GM12878 (cell line): ENCODE measurements at regions not wholly inside any gene's neighbourhood (a gene's known extent, or its start where the extent isn't known, plus 50 kb on each side); places are given as distances from the start of the nearest gene placed in this dataset.

Experiments
- ASH2L ChIP-seq: fragments of 300-600, 200-600 bp; sonication (generic); IDR thresholded peaks from 2 replicates; pipeline ENCODE4 v1.6.1; 2017; ENCODE audit warnings: low read depth, mild to moderate bottlenecking, borderline replicate concordance
- CBX5 ChIP-seq: sonication (generic); IDR thresholded peaks from 2 replicates; pipeline ENCODE4 v1.6.1; 2016; ENCODE audit warnings: low read depth, moderate library complexity, mild to moderate bottlenecking, inconsistent platforms
- CEBPB ChIP-seq, 2 experiments: fragments of 150-350 bp in 1 of 2; IDR thresholded peaks; 2 replicates each; pipeline ENCODE4 v1.6.1; 2012 to 2014; ENCODE audit warnings: low read depth in 2 of 2, low read length in 2 of 2, borderline replicate concordance in 1 of 2, inconsistent platforms in 1 of 2
- CHD4 ChIP-seq: fragments of 200-600 bp; sonication (generic); IDR thresholded peaks from 2 replicates; pipeline ENCODE4 v1.6.1; 2016; ENCODE audit warnings: mild to moderate bottlenecking
- CTCF ChIP-seq, 3 experiments: IDR thresholded peaks in 2 of 3; conservative IDR thresholded peaks in 1 of 3; 2 replicates each; pipeline ENCODE4 v1.5.1; 2011; ENCODE audit warnings: low read depth in 3 of 3, low read length in 3 of 3, mild to moderate bottlenecking in 3 of 3, control low read depth in 2 of 3, moderate library complexity in 2 of 3, inconsistent platforms in 1 of 3, mixed read lengths in 1 of 3; ENCODE audit not compliant: control insufficient read depth in 2 of 3, insufficient read depth in 1 of 3; ENCODE audit errors: extremely low read depth in 1 of 3
- NFYB ChIP-seq: IDR thresholded peaks from 2 replicates; pipeline ENCODE4 v1.6.1; 2011; ENCODE audit warnings: low read depth, mild to moderate bottlenecking, low read length, improper control_type of control experiment, moderate library complexity; ENCODE audit not compliant: insufficient read depth
- POLR2AphosphoS5 ChIP-seq: IDR thresholded peaks from 2 replicates; pipeline ENCODE4 v1.6.1; 2011; ENCODE audit warnings: mild to moderate bottlenecking, low read length, inconsistent platforms
- SIN3A ChIP-seq: IDR thresholded peaks from 2 replicates; pipeline ENCODE4 v1.6.1; 2012; ENCODE audit warnings: low read depth, low read length, improper control_type of control experiment
- TAF1 ChIP-seq: IDR thresholded peaks from 2 replicates; pipeline ENCODE4 v1.6.1; 2011; ENCODE audit warnings: mild to moderate bottlenecking, low read depth, low read length, borderline replicate concordance
- ZNF592 ChIP-seq: fragments of 450-650 bp; IDR thresholded peaks from 2 replicates; pipeline ENCODE4 v1.6.1; 2017; ENCODE audit warnings: mild to moderate bottlenecking, moderate library complexity

DNA sequence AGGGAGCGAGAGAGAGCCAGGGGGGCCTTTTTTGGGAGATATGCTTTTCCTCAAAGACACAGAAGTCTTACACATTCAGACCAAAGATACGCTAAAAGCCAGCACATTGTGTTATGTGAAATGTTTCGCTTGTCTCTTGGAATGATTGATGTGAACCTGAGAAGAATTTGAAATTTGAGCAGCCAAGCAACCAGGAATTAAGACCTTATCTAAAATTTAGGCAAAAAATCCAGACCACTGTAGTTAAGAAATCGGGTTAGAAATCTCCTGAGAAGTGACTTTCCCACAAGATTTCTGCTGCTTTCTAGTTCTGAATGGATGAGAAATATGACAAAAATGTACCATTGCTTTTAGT lies 223.2 kb upstream of the GMDS start:
- no peak for TF ChIP-seq CEBPB (IDR thresholded peaks at IDR 0.05; ENCODE audit: borderline replicate concordance in 1 of 2, low read depth in 2 of 2, low read length in 2 of 2)
- TF ChIP-seq TAF1, result no peak
- no peak for TF ChIP-seq SIN3A
- TF ChIP-seq CHD4, result no peak
- TF ChIP-seq CBX5, result no peak
- TF ChIP-seq NFYB, result no peak
- no peak for TF ChIP-seq POLR2AphosphoS5
- no peak for TF ChIP-seq ZNF592
- no peak for TF ChIP-seq ASH2L
- no peak for TF ChIP-seq CTCF (IDR thresholded peaks at IDR 0.05 in 2 of 3, conservative IDR thresholded peaks at IDR 0.05 in 1 of 3; ENCODE audit: control insufficient read depth in 2 of 3, extremely low read depth in 1 of 3, insufficient read depth in 1 of 3, low read depth in 3 of 3, low read length in 3 of 3)
